ENCODE measurements at regions not wholly inside any gene's neighbourhood (a gene's known extent, or its start where the extent isn't known, plus 50 kb on each side); places are given as distances from the start of the nearest gene placed in this dataset.

DNA sequence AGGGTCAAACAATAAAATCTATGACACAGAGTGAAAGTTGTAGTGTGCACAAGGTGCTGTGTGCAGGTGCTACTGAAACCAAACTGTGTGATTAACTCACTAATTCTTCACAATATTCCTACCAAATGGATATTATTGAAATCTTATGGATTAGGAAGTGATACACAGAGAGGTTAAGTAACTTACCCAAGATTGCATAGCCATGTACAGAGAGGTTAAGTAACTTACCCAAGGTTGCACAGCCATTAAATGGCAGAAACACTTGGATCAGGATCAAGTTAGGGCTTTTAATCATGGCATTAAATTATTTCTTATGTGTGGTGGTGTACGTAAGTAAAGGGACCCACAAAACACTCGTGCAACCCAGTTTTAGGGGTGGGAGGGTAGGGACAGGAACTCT, 771.4 kb downstream of the AACS start:
- TF ChIP-seq, protein P1, sequence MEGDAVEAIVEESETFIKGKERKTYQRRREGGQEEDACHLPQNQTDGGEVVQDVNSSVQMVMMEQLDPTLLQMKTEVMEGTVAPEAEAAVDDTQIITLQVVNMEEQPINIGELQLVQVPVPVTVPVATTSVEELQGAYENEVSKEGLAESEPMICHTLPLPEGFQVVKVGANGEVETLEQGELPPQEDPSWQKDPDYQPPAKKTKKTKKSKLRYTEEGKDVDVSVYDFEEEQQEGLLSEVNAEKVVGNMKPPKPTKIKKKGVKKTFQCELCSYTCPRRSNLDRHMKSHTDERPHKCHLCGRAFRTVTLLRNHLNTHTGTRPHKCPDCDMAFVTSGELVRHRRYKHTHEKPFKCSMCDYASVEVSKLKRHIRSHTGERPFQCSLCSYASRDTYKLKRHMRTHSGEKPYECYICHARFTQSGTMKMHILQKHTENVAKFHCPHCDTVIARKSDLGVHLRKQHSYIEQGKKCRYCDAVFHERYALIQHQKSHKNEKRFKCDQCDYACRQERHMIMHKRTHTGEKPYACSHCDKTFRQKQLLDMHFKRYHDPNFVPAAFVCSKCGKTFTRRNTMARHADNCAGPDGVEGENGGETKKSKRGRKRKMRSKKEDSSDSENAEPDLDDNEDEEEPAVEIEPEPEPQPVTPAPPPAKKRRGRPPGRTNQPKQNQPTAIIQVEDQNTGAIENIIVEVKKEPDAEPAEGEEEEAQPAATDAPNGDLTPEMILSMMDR (IDR thresholded peaks at IDR 0.05; ENCODE audit: insufficient read depth, missing control alignments), result no peak
- FAIRE-seq (no peak), DNase-seq (ENCODE audit: insufficient read length, low spot score) (no peak)

DNA sequence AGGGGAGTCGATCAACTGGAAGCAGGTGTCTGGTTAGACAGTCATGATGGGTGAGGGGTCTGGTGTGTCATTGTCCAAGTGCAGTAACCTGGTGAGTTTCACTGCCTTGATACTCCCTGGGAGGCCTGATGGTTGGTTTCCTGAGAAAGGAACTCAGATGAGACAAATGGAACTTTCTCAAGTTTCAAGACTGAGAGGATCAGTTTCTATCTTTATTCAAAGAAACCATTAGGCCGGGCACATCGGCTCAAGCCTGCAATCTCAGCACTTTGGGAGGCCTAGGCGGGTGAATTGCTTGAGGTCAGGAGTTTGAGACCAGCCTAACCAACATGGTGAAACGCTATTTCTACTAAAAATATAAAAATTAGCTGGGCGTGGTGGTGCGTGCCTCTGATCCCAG, 776.1 kb downstream of the AACS start:
- FAIRE-seq (no peak), DNase-seq (ENCODE audit: insufficient read length, low spot score) (no peak)
- TF ChIP-seq, protein P1 (IDR thresholded peaks at IDR 0.05; ENCODE audit: insufficient read depth, missing control alignments), result no peak

DNA sequence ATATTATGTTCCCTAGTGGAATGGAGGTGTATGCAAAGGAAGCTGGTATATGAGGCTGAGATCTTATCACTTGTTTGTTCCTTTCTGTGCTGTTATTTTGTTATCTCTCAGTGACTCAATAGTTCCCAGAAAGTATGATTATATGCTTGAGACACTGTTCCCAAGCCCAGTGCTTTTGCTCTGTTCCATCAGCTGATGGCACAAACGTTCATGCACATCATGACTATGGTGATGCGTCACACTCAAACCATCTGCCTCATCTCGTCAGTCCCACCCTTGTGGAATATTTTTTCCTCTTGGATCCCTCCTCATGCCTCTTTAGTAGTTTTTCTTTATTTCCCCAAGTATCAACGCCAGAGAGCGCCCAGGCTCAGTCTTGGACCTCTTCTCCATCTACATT, 786.9 kb downstream of the AACS start:
- DNase-seq (ENCODE audit: insufficient read length, low spot score) (no peak), FAIRE-seq (no peak)
- TF ChIP-seq, protein P1 (IDR thresholded peaks at IDR 0.05; ENCODE audit: insufficient read depth, missing control alignments), result no peak

DNA sequence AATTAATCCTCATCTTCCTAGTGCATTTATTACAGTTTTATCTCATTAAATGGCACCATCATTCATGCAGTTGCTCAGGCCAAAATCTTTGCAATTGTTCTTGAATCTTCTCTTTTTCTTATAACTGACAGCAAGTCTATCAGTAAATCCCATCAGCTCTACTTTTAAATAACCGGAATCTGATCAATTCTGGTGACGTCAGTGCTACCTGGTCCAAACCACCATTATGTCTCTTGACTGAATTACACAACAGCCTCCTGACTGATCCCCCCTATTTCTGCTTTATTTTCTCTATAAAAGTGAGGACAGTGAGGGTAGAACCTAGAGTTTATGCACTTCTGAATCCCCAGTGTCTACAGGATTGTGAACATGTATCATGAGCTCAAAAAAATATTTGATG, 787.4 kb downstream of the AACS start:
- DNase-seq (ENCODE audit: insufficient read length, low spot score), result no peak
- FAIRE-seq, result no peak
- TF ChIP-seq, protein P1 (IDR thresholded peaks at IDR 0.05; ENCODE audit: insufficient read depth, missing control alignments), result no peak

DNA sequence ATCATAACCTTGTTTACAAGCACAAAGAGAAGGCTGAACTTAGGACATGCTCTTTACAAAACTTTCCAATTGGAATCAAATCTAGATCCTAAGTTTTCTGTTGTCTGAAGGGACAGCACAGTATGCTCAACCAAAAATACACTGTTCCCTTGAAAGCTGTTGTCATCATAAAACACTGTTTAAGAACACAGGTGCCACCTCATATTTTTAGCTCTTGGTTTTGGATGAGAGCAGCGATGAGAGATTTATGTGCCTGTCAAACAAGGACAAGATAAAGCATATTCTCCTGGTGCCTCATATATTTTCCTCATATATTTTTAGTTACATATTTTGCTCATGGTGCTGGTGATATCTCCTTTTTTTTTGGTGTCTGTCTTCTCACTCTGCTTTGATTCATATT, 788.4 kb downstream of the AACS start:
- DNase-seq (ENCODE audit: insufficient read length, low spot score) (no peak), FAIRE-seq (no peak)
- TF ChIP-seq, protein P1 (IDR thresholded peaks at IDR 0.05; ENCODE audit: insufficient read depth, missing control alignments), result no peak

DNA sequence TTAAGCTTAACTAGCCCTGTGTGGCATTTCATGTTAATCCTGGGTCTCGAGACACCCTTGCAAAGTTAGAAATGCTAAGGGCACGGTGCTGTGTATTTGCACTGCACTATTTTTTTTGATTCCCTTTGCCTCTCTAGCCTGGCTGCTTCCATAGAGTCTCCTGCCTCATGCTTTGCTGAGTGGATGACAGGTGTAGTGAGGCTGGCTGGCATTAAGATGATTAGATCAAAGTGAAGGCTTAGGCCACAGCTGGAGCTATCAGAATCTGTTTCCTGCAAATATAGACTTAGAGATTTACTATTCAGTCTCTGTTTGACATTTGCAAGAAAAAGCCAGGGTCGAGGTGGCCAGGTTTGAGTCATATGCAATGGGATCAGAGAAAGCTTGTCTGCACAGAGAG, 791.1 kb downstream of the AACS start:
- TF ChIP-seq, protein P1 (IDR thresholded peaks at IDR 0.05; ENCODE audit: insufficient read depth, missing control alignments), result no peak
- DNase-seq (ENCODE audit: insufficient read length, low spot score) (no peak), FAIRE-seq (no peak)

DNA sequence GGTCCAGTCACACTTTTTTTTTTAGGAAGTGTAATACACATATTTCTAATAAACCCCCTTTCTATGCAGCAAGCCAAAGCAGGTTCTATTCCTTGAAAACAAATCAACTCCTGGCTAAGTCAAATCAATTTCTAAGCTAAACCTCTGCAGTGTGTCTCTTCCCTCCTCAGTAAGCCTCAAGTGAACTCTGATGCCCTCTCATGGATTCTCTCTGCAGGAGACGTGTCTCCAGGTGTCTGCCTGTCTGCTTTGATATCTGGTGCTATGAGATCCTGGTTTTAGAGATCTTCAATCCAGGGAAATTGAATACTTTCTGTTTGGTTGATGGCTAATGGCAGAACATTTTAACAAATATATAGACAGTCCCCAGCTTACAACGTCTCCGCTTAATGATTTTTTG, 791.7 kb downstream of the AACS start:
- DNase-seq (ENCODE audit: insufficient read length, low spot score) (no peak), FAIRE-seq (no peak)
- TF ChIP-seq, protein P1 (IDR thresholded peaks at IDR 0.05; ENCODE audit: insufficient read depth, missing control alignments), result no peak
